SJCRH30 (cell line): ENCODE measurements at regions not wholly inside any gene's neighbourhood (a gene's known extent, or its start where the extent isn't known, plus 50 kb on each side); places are given as distances from the start of the nearest gene placed in this dataset.
"Not testable (repeated sequence)": the region's sequence is repeated elsewhere in the genome, so short reads cannot be mapped to it uniquely, and the experiment has no call there.

Experiments
- DNase-seq, 2 experiments: peaks; one replicate each; pipeline ENCODE4 v3.0.0-alpha.2; 2015 to 2020
- H3K27ac ChIP-seq: fragments of 250-450 bp; sonication (Bioruptor Pico); 2 replicates; pipeline ENCODE4 v1.5.1; 2020; ENCODE audit warnings: mild to moderate bottlenecking, moderate library complexity
- H3K27me3 ChIP-seq: fragments of 250-450 bp; sonication (Bioruptor Pico); 2 replicates; pipeline ENCODE4 v1.5.1; 2020; ENCODE audit warnings: mild to moderate bottlenecking, moderate library complexity
- H3K36me3 ChIP-seq: fragments of 250-450 bp; sonication (Bioruptor Pico); 2 replicates; pipeline ENCODE4 v1.5.1; 2020; ENCODE audit warnings: mild to moderate bottlenecking, moderate library complexity
- H3K4me1 ChIP-seq: fragments of 250-450 bp; sonication (Bioruptor Pico); 2 replicates; pipeline ENCODE4 v1.5.1; 2020; ENCODE audit warnings: mild to moderate bottlenecking, moderate library complexity
- H3K4me3 ChIP-seq: fragments of 250-450 bp; sonication (Bioruptor Pico); 2 replicates; pipeline ENCODE4 v1.5.1; 2020; ENCODE audit warnings: mild to moderate bottlenecking, moderate library complexity
- H3K9me3 ChIP-seq: fragments of 250-450 bp; sonication (Bioruptor Pico); replicated peaks from 2 replicates; pipeline ENCODE4 v1.5.1; 2020; ENCODE audit warnings: mild to moderate bottlenecking, moderate library complexity

GRCh38 chr10:33588974-33589600, 254.6 kb upstream of the NRP1 start:
- H3K4me1 ChIP-seq: no peaks in the 10 kb centered on the region

GRCh38 chr10:33584596-33584995, 250.1 kb upstream of the NRP1 start:
- DNase-seq, H3K36me3 ChIP-seq, H3K27me3 ChIP-seq, H3K9me3 ChIP-seq, H3K4me3 ChIP-seq, H3K4me1 ChIP-seq, H3K27ac ChIP-seq: not testable (repeated sequence)

More at GRCh38 chr10:33588974-33589600, 254.6 kb upstream of the NRP1 start:
- DNase-seq: no peak
- H3K27ac ChIP-seq: no peak overlapping the region
- no peak overlapping the region for H3K4me3 ChIP-seq
- H3K36me3 ChIP-seq: no peaks in the 10 kb centered on the region
- H3K27me3 ChIP-seq: no peaks in the 10 kb centered on the region
- no peaks in the 10 kb centered on the region; the same call in 1 of the 2 replicates for H3K9me3 ChIP-seq

GRCh38 chr10:33579996-33580395, 245.5 kb upstream of the NRP1 start:
- no peak for DNase-seq
- H3K36me3 ChIP-seq: no peaks in the 10 kb centered on the region
- no peak overlapping the region for H3K4me3 ChIP-seq

GRCh38 chr10:33573606-33574005, 239.1 kb upstream of the NRP1 start:
- no peaks in the 10 kb centered on the region for H3K9me3 ChIP-seq

More at GRCh38 chr10:33579996-33580395, 245.5 kb upstream of the NRP1 start:
- Histone ChIP-seq H3K9me3 (no peaks in the 10 kb centered on the region), H3K4me1 (no peaks in the 10 kb centered on the region), H3K27ac (no peak overlapping the region), H3K27me3 (no peaks in the 10 kb centered on the region)

GRCh38 chr10:33571616-33572015, 237.1 kb upstream of the NRP1 start:
- H3K27me3 ChIP-seq: no peaks in the 10 kb centered on the region; the same call in 1 of the 2 replicates
- no peaks in the 10 kb centered on the region for H3K9me3 ChIP-seq
- no peaks in the 10 kb centered on the region for H3K4me1 ChIP-seq
- H3K27ac ChIP-seq: no peak overlapping the region
- H3K36me3 ChIP-seq: no peaks in the 10 kb centered on the region
- H3K4me3 ChIP-seq: no peak overlapping the region
- DNase-seq: no peak

More at GRCh38 chr10:33573606-33574005, 239.1 kb upstream of the NRP1 start:
- Histone ChIP-seq H3K27me3 (no peaks in the 10 kb centered on the region; the same call in 1 of the 2 replicates), H3K4me3 (no peak overlapping the region), H3K4me1 (no peaks in the 10 kb centered on the region), H3K27ac (no peak overlapping the region), H3K36me3 (no peaks in the 10 kb centered on the region)
- no peak for DNase-seq

GRCh38 chr10:33570495-33570894, 236.0 kb upstream of the NRP1 start:
- no peaks in the 10 kb centered on the region for H3K9me3 ChIP-seq
- no peaks in the 10 kb centered on the region for H3K4me1 ChIP-seq
- no peaks in the 10 kb centered on the region; the same call in 1 of the 2 replicates for H3K27me3 ChIP-seq
- H3K27ac ChIP-seq: no peak overlapping the region
- H3K4me3 ChIP-seq: no peak overlapping the region
- no peak for DNase-seq
- no peaks in the 10 kb centered on the region for H3K36me3 ChIP-seq

- Histone ChIP-seq H3K27ac (no peak overlapping the region), H3K27me3 (no peaks in the 10 kb centered on the region; the same call in 1 of the 2 replicates), H3K36me3 (no peaks in the 10 kb centered on the region), H3K4me3 (no peak overlapping the region), H3K9me3 (no peaks in the 10 kb centered on the region), H3K4me1 (no peaks in the 10 kb centered on the region)
- no peak for DNase-seq
Observed at GRCh38 chr10:33569702-33570101, 235.2 kb upstream of the NRP1 start.

- no peak overlapping the region for H3K27ac ChIP-seq
- DNase-seq: no peak
Observed at GRCh38 chr10:33566426-33566825, 232.0 kb upstream of the NRP1 start.

GRCh38 chr10:33566001-33566400, 231.5 kb upstream of the NRP1 start:
- Histone ChIP-seq H3K4me1 (no peaks in the 10 kb centered on the region), H3K36me3 (no peaks in the 10 kb centered on the region), H3K9me3 (no peaks in the 10 kb centered on the region), H3K27me3 (no peaks in the 10 kb centered on the region), H3K27ac (no peak overlapping the region), H3K4me3 (no peak overlapping the region)
- no peak for DNase-seq

More at GRCh38 chr10:33566426-33566825, 232.0 kb upstream of the NRP1 start:
- H3K4me1 ChIP-seq: no peaks in the 10 kb centered on the region
- no peak overlapping the region for H3K4me3 ChIP-seq
- H3K9me3 ChIP-seq: no peaks in the 10 kb centered on the region
- no peaks in the 10 kb centered on the region for H3K27me3 ChIP-seq
- no peaks in the 10 kb centered on the region for H3K36me3 ChIP-seq

- no peaks in the 10 kb centered on the region for H3K4me1 ChIP-seq
- no peaks in the 10 kb centered on the region for H3K36me3 ChIP-seq
- H3K27me3 ChIP-seq: no peaks in the 10 kb centered on the region
- no peaks in the 10 kb centered on the region for H3K9me3 ChIP-seq
- DNase-seq: no peak
- H3K27ac ChIP-seq: no peak overlapping the region
- no peak overlapping the region for H3K4me3 ChIP-seq
Observed at GRCh38 chr10:33565231-33565630, 230.8 kb upstream of the NRP1 start.

GRCh38 chr10:33559105-33559504, 224.6 kb upstream of the NRP1 start:
- no peak overlapping the region for H3K4me3 ChIP-seq
- no peak overlapping the region for H3K27ac ChIP-seq
- peaks cover 3% of the 10 kb centered on the region; the same call in 1 of the 2 replicates for H3K27me3 ChIP-seq
- peak in 1 of 2 experiments; percentile 13 for DNase-seq
- no peaks in the 10 kb centered on the region for H3K4me1 ChIP-seq
- H3K36me3 ChIP-seq: no peaks in the 10 kb centered on the region
- no peaks in the 10 kb centered on the region for H3K9me3 ChIP-seq

GRCh38 chr10:33557313-33557712, 222.8 kb upstream of the NRP1 start:
- Histone ChIP-seq H3K4me1 (no peaks in the 10 kb centered on the region), H3K27ac (no peak overlapping the region), H3K4me3 (no peak overlapping the region), H3K27me3 (peaks cover 3% of the 10 kb centered on the region; the same call in 1 of the 2 replicates), H3K36me3 (no peaks in the 10 kb centered on the region), H3K9me3 (no peaks in the 10 kb centered on the region)
- DNase-seq: no peak

GRCh38 chr10:33556620-33557019, 222.2 kb upstream of the NRP1 start:
- no peak overlapping the region for H3K4me3 ChIP-seq
- no peaks in the 10 kb centered on the region for H3K36me3 ChIP-seq
- peak in 1 of 2 experiments; percentile 2 for DNase-seq
- no peaks in the 10 kb centered on the region for H3K4me1 ChIP-seq
- no peaks in the 10 kb centered on the region for H3K9me3 ChIP-seq
- H3K27me3 ChIP-seq: peaks cover 3% of the 10 kb centered on the region; the same call in 1 of the 2 replicates
- no peak overlapping the region for H3K27ac ChIP-seq

GRCh38 chr10:33556103-33556502, 221.6 kb upstream of the NRP1 start:
- H3K4me1 ChIP-seq: no peaks in the 10 kb centered on the region
- peaks cover 3% of the 10 kb centered on the region; the same call in 1 of the 2 replicates for H3K27me3 ChIP-seq
- no peak overlapping the region for H3K27ac ChIP-seq
- no peaks in the 10 kb centered on the region for H3K36me3 ChIP-seq
- H3K9me3 ChIP-seq: no peaks in the 10 kb centered on the region
- DNase-seq: no peak
- H3K4me3 ChIP-seq: no peak overlapping the region

GRCh38 chr10:33553748-33554571, 219.5 kb upstream of the NRP1 start:
- Histone ChIP-seq H3K9me3 (no peaks in the 10 kb centered on the region; the same call in 1 of the 2 replicates), H3K4me1 (no peaks in the 10 kb centered on the region), H3K27me3 (peaks cover 3% of the 10 kb centered on the region; the same call in 1 of the 2 replicates), H3K4me3 (no peak overlapping the region), H3K36me3 (no peaks in the 10 kb centered on the region), H3K27ac (no peak overlapping the region)
- no peak for DNase-seq
